ENCODE measurements at regions not wholly inside any gene's neighbourhood (a gene's known extent, or its start where the extent isn't known, plus 50 kb on each side); places are given as distances from the start of the nearest gene placed in this dataset.

DNA sequence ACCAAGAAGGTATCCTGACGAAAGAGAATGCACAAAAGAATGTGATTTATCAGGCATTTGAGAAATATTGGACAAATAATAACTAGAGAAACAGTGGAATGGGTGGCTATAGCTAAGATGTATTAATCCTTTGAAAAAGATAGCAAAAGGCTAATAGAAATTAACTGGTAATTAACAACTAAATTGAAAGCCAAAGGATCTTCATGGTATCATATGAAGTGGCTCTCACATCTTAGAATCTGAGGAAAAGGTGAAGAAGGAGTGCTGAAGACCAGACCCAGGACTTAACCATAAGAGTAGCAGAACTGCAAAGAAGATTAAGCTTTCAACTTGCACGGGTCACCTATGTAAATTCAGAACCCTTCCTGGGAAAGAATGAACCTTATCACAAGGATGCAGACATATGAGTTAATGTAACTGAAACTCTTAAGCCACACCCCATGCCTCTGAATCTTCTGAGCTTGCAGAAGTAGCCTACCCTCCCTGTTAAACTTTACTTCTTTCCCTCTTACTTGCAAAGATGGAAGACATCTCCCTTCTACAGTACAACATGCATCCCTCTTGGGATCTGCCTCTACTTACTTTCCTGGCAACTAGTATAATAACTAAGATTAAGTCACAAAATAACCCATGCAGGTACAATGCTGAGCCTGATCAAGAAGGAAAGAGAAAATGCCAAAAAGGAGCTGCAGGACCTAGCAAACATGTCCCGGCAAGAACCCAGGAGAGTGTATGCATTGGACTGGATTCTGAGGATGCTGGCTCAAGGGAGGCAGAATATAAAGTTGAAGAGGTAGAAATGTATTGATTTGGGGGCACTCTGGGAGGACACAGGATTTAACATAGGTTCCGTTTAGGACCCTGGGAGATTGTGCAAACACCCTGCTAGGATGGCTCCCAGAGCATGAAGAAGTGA is 395.5 kb upstream of the SLC30A5 start:
- ChIA-PET CTCF (no interaction called here), POLR2A (no interaction called here)

GRCh38 chr5:68699966-68700365 is 393.8 kb upstream of the SLC30A5 start:
- Histone ChIP-seq H3K36me3 (ENCODE audit: control insufficient read depth in 2 of 2, insufficient read depth in 1 of 2, low read length in 2 of 2) (no peaks in the 10 kb centered on the region), H3K4me3 (ENCODE audit: low read depth, low read length) (no peak overlapping the region), H3K9me3 (ENCODE audit: control insufficient read depth, insufficient read depth, low read depth, low read length) (no peaks in the 10 kb centered on the region), H3K27ac (ENCODE audit: extremely low read depth, low read depth, low read length) (no peak overlapping the region), H3K4me1 (ENCODE audit: control insufficient read depth, insufficient read depth, low read length) (no peaks in the 10 kb centered on the region)
- ChIA-PET CTCF (no interaction called here), POLR2A (no interaction called here)
- TF ChIP-seq, protein P1, sequence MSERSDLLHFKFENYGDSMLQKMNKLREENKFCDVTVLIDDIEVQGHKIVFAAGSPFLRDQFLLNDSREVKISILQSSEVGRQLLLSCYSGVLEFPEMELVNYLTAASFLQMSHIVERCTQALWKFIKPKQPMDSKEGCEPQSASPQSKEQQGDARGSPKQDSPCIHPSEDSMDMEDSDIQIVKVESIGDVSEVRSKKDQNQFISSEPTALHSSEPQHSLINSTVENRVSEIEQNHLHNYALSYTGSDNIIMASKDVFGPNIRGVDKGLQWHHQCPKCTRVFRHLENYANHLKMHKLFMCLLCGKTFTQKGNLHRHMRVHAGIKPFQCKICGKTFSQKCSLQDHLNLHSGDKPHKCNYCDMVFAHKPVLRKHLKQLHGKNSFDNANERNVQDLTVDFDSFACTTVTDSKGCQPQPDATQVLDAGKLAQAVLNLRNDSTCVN (tag by site-specific recombination; optimal IDR thresholded peaks at IDR 0.05) = no peak
- no peak for TF ChIP-seq ZNF777 (tag by site-specific recombination; IDR thresholded peaks at IDR 0.05; ENCODE audit: borderline replicate concordance)
- TF ChIP-seq ZNF302 (tag by site-specific recombination; IDR thresholded peaks at IDR 0.05; ENCODE audit: low read depth) = no peak
- no peak for TF ChIP-seq ZNF449 (tag by site-specific recombination; IDR thresholded peaks at IDR 0.05)
- no peak for TF ChIP-seq ZNF174 (tag by site-specific recombination; IDR thresholded peaks at IDR 0.05)
- TF ChIP-seq ZNF138 (tag by site-specific recombination; IDR thresholded peaks at IDR 0.05; ENCODE audit: borderline replicate concordance) = no peak
- no peak for TF ChIP-seq ZNF768 (tag by site-specific recombination; IDR thresholded peaks at IDR 0.05)
- no peak for TF ChIP-seq ZNF394 (tag by site-specific recombination; IDR thresholded peaks at IDR 0.05; ENCODE audit: borderline replicate concordance)
- TF ChIP-seq MEIS1 (CRISPR knock-in tag; IDR thresholded peaks at IDR 0.05; ENCODE audit: borderline replicate concordance) = no peak
- TF ChIP-seq ZNF248 (tag by site-specific recombination; IDR thresholded peaks at IDR 0.05) = no peak
- TF ChIP-seq, protein P2, sequence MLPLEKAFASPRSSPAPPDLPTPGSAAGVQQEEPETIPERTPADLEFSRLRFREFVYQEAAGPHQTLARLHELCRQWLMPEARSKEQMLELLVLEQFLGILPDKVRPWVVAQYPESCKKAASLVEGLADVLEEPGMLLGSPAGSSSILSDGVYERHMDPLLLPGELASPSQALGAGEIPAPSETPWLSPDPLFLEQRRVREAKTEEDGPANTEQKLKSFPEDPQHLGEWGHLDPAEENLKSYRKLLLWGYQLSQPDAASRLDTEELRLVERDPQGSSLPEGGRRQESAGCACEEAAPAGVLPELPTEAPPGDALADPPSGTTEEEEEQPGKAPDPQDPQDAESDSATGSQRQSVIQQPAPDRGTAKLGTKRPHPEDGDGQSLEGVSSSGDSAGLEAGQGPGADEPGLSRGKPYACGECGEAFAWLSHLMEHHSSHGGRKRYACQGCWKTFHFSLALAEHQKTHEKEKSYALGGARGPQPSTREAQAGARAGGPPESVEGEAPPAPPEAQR (tag by site-specific recombination; IDR thresholded peaks at IDR 0.05) = no peak
- no peak for TF ChIP-seq EGR2 (tag by site-specific recombination; IDR thresholded peaks at IDR 0.05; ENCODE audit: low read depth)
- TF ChIP-seq ZNF132 (tag by site-specific recombination; IDR thresholded peaks at IDR 0.05; ENCODE audit: borderline replicate concordance) = no peak
- no peak for TF ChIP-seq SP3 (tag by site-specific recombination; IDR thresholded peaks at IDR 0.05)
- TF ChIP-seq SP7 (tag by site-specific recombination; IDR thresholded peaks at IDR 0.05) = no peak
- no peak for TF ChIP-seq BCL11B (tag by site-specific recombination; IDR thresholded peaks at IDR 0.05; ENCODE audit: low read depth)
- TF ChIP-seq ZNF610 (tag by site-specific recombination; IDR thresholded peaks at IDR 0.05; ENCODE audit: borderline replicate concordance) = no peak

More for the DNA sequence above, 395.5 kb upstream of the SLC30A5 start:
- no peak overlapping the region for H3K27ac ChIP-seq (ENCODE audit: extremely low read depth, low read depth, low read length)
- H3K4me1 ChIP-seq (ENCODE audit: control insufficient read depth, insufficient read depth, low read length) = no peaks in the 10 kb centered on the region
- H3K36me3 ChIP-seq (ENCODE audit: control insufficient read depth in 2 of 2, insufficient read depth in 1 of 2, low read length in 2 of 2) = no peaks in the 10 kb centered on the region
- no peak overlapping the region for H3K4me3 ChIP-seq (ENCODE audit: low read depth, low read length)
- H3K9me3 ChIP-seq (ENCODE audit: control insufficient read depth, insufficient read depth, low read depth, low read length) = no peaks in the 10 kb centered on the region
- TF ChIP-seq ZNF510 (tag by site-specific recombination; IDR thresholded peaks at IDR 0.05; ENCODE audit: insufficient replicate concordance) (peak; percentile 92), ZNF18 (tag by site-specific recombination; IDR thresholded peaks at IDR 0.05) (no peak), KLF8 (tag by site-specific recombination; IDR thresholded peaks at IDR 0.05) (no peak), ZNF449 (tag by site-specific recombination; IDR thresholded peaks at IDR 0.05) (no peak), ZBTB7A (tag by site-specific recombination; IDR thresholded peaks at IDR 0.05; ENCODE audit: low read depth) (no peak)
